MM.1S (cell line): ENCODE measurements at regions not wholly inside any gene's neighbourhood (a gene's known extent, or its start where the extent isn't known, plus 50 kb on each side); places are given as distances from the start of the nearest gene placed in this dataset.

Source experiments
- DNase-seq: peaks from one replicate; pipeline ENCODE4 v3.0.0-alpha.2; 2015
- H2AFZ ChIP-seq: fragments of 300-600 bp; sonication (generic); 2 replicates; pipeline ENCODE4 v1.6.0; 2016; ENCODE audit warnings: antibody characterized with exemption, low read length
- H3F3A ChIP-seq: fragments of 300-600 bp; sonication (generic); 2 replicates; pipeline ENCODE4 v1.6.1; 2016; ENCODE audit warnings: mild to moderate bottlenecking, antibody characterized with exemption, low read length, moderate library complexity, mixed read lengths; ENCODE audit not compliant: insufficient read depth
- H3K27ac ChIP-seq: fragments of 300-600 bp; sonication (generic); 2 replicates; pipeline ENCODE4 v1.5.1; 2016; ENCODE audit warnings: mild to moderate bottlenecking, low read length
- H3K27me3 ChIP-seq: fragments of 300-600 bp; sonication (generic); replicated peaks from 2 replicates; pipeline ENCODE4 v1.6.0; 2016; ENCODE audit warnings: low read length; ENCODE audit not compliant: insufficient read depth
- H3K36me3 ChIP-seq: fragments of 300-600 bp; sonication (generic); replicated peaks from 2 replicates; pipeline ENCODE4 v1.6.1; 2016; ENCODE audit warnings: mild to moderate bottlenecking, low read length, mixed read lengths; ENCODE audit not compliant: insufficient read depth
- H3K4me1 ChIP-seq: fragments of 300-600 bp; sonication (generic); 2 replicates; pipeline ENCODE4 v1.6.1; 2016; ENCODE audit warnings: low read length, mixed read lengths
- H3K4me2 ChIP-seq: fragments of 300-600 bp; sonication (generic); 2 replicates; pipeline ENCODE4 v1.6.0; 2016; ENCODE audit warnings: low read depth, low read length
- H3K4me3 ChIP-seq: fragments of 300-600 bp; sonication (generic); 2 replicates; pipeline ENCODE4 v1.5.1; 2016; ENCODE audit warnings: low read length, mixed read lengths
- H3K79me2 ChIP-seq: fragments of 300-600 bp; sonication (generic); 2 replicates; pipeline ENCODE4 v1.6.1; 2016; ENCODE audit warnings: mixed run types, low read length, mixed read lengths
- H3K9ac ChIP-seq: fragments of 300-600 bp; sonication (generic); 2 replicates; pipeline ENCODE4 v1.6.1; 2016; ENCODE audit warnings: low read length, mixed read lengths
- H3K9me2 ChIP-seq: fragments of 300-600 bp; sonication (generic); replicated peaks from 2 replicates; pipeline ENCODE4 v1.6.1; 2016; ENCODE audit warnings: mild to moderate bottlenecking, low read length, mixed read lengths; ENCODE audit not compliant: insufficient read depth
- H3K9me3 ChIP-seq: fragments of 300-600 bp; sonication (generic); replicated peaks from 2 replicates; pipeline ENCODE4 v1.6.1; 2016; ENCODE audit warnings: mild to moderate bottlenecking, low read length, mixed read lengths; ENCODE audit not compliant: insufficient read depth
- H4K20me1 ChIP-seq: fragments of 300-600 bp; sonication (generic); 2 replicates; pipeline ENCODE4 v1.6.1; 2016; ENCODE audit warnings: mild to moderate bottlenecking, low read length, moderate library complexity, mixed read lengths; ENCODE audit not compliant: insufficient read depth
- EZH2 ChIP-seq: fragments of 300-600 bp; sonication (generic); optimal IDR thresholded peaks from 2 replicates; pipeline ENCODE3; 2017; ENCODE audit warnings: low read depth, mild to moderate bottlenecking, antibody characterized with exemption, low read length, mixed read lengths
- EZH2phosphoT487 ChIP-seq: fragments of 300-600 bp; sonication (generic); IDR thresholded peaks from 2 replicates; pipeline ENCODE4 v1.6.1; 2018; ENCODE audit warnings: antibody characterized with exemption, low read length
- TF ChIP-seq, protein P1 (sequence below): fragments of 300-600 bp; sonication (generic); IDR thresholded peaks from 2 replicates; pipeline ENCODE4 v1.5.1; 2016; ENCODE audit warnings: antibody characterized with exemption, low read length, mixed read lengths

DNA sequence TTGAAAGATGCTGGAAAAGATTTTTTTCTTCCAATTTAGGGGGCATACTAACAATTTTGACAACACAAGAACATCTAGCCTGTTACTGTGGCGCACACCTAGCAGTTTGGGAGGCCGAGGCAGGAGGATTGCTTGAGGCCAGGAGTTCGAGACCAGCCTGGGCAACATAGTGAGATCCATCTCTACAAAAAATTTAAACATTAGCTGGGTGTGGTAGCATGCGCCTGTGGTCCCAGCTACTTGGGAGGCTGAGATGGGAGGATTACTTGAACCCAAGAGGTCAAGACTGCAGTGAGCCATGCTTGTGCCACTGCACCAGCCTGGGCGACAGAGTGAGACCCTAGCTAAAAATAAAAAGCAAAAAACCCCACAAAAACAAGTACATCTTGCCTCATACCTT lies 168.8 kb downstream of the TANC2 start:
- TF ChIP-seq EZH2: no peak
- no peak for TF ChIP-seq EZH2phosphoT487
- TF ChIP-seq, protein P1, sequence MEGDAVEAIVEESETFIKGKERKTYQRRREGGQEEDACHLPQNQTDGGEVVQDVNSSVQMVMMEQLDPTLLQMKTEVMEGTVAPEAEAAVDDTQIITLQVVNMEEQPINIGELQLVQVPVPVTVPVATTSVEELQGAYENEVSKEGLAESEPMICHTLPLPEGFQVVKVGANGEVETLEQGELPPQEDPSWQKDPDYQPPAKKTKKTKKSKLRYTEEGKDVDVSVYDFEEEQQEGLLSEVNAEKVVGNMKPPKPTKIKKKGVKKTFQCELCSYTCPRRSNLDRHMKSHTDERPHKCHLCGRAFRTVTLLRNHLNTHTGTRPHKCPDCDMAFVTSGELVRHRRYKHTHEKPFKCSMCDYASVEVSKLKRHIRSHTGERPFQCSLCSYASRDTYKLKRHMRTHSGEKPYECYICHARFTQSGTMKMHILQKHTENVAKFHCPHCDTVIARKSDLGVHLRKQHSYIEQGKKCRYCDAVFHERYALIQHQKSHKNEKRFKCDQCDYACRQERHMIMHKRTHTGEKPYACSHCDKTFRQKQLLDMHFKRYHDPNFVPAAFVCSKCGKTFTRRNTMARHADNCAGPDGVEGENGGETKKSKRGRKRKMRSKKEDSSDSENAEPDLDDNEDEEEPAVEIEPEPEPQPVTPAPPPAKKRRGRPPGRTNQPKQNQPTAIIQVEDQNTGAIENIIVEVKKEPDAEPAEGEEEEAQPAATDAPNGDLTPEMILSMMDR: no peak
- no peaks in the 10 kb centered on the region for H3K36me3 ChIP-seq
- peaks cover 9% of the 10 kb centered on the region for H3F3A ChIP-seq
- H3K9me2 ChIP-seq: no peaks in the 10 kb centered on the region
- H3K9me3 ChIP-seq: no peaks in the 10 kb centered on the region
- H3K4me1 ChIP-seq: peaks cover 30% of the 10 kb centered on the region
- no peak overlapping the region for H3K9ac ChIP-seq
- H3K4me3 ChIP-seq: no peak overlapping the region
- H3K27ac ChIP-seq: no peak overlapping the region
- no peak overlapping the region for H3K4me2 ChIP-seq
- H2AFZ ChIP-seq: no peak overlapping the region
- H4K20me1 ChIP-seq: no peaks in the 10 kb centered on the region
- no peaks in the 10 kb centered on the region for H3K27me3 ChIP-seq
- no peaks in the 10 kb centered on the region for H3K79me2 ChIP-seq
- no peak for DNase-seq

DNA sequence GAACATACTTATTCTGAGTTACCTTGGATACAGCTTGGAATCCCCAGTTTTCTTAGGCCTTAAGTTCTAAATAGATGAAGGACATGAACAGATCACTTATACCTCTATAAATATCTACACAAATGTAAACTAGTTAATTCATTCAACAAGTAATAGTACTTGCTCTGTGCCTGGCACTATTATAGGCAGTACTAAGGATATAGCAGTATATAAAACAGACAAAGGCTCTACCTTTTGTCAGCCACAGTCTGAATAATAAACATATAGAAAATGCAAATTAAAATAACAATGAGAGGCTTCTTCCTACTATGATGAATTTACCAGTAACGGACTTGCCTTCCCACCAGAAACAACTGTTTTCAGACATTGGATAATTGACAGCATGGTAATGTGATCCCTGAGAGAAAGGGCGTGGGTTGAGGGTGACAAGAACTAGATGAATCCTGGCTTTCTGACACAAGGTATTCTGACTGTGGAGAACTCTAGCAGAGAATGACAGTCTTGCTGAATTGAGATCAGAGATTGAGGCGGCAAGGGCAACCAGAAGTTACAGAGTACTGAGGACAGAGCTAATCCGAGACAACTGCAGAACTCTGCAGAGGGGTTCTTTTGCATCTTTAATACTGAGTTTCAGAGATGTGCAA lies 170.5 kb downstream of the TANC2 start:
- H3K36me3 ChIP-seq: no peaks in the 10 kb centered on the region
- no peak overlapping the region for H3K27ac ChIP-seq
- no peaks in the 10 kb centered on the region for H3K9me3 ChIP-seq
- no peaks in the 10 kb centered on the region for H4K20me1 ChIP-seq
- H3K4me1 ChIP-seq: peaks cover 26% of the 10 kb centered on the region
- DNase-seq: no peak
- H3K9ac ChIP-seq: no peak overlapping the region
- no peak overlapping the region for H3K4me2 ChIP-seq
- H3K79me2 ChIP-seq: no peaks in the 10 kb centered on the region
- no peak overlapping the region for H3K4me3 ChIP-seq
- H3F3A ChIP-seq: 0 out of 2 replicates have a peak, but pooled peaks cover 4% of the 10 kb centered on the region
- H3K27me3 ChIP-seq: no peaks in the 10 kb centered on the region
- H2AFZ ChIP-seq: no peak overlapping the region
- no peaks in the 10 kb centered on the region for H3K9me2 ChIP-seq
- TF ChIP-seq EZH2 (no peak), EZH2phosphoT487 (no peak)
- TF ChIP-seq, protein P1: no peak

DNA sequence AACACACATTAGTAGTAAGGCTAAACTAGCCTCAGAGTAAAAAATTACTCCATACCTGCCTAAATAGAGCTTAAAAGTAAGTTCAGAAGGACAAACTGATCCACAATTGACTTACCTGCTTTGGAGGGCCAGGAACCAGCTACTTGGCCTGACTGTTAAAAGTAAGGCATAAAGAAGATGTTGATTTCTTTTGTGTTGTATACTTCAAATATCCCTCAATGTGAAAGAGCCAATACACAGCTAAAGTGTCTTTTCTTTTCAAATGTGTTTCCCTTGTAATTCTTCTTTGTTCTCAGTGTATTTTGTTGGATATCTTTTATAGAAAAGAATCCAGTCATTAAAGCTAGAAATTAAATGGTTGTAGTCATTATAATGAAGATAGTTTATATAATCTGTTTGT lies 171.1 kb downstream of the TANC2 start:
- DNase-seq: no peak
- TF ChIP-seq EZH2 (no peak), EZH2phosphoT487 (no peak)
- TF ChIP-seq, protein P1: no peak
- 0 out of 2 replicates have a peak, but pooled peaks cover 4% of the 10 kb centered on the region for H3F3A ChIP-seq
- no peaks in the 10 kb centered on the region for H3K9me3 ChIP-seq
- no peaks in the 10 kb centered on the region for H3K27me3 ChIP-seq
- no peaks in the 10 kb centered on the region for H3K9me2 ChIP-seq
- no peak overlapping the region for H3K4me3 ChIP-seq
- no peaks in the 10 kb centered on the region for H3K36me3 ChIP-seq
- H3K9ac ChIP-seq: no peak overlapping the region
- no peak overlapping the region for H2AFZ ChIP-seq
- H3K4me2 ChIP-seq: no peak overlapping the region
- H4K20me1 ChIP-seq: no peaks in the 10 kb centered on the region
- H3K79me2 ChIP-seq: no peaks in the 10 kb centered on the region
- H3K4me1 ChIP-seq: peaks cover 19% of the 10 kb centered on the region
- no peak overlapping the region for H3K27ac ChIP-seq
